Amygdala (tissue), 56 donors: ENCODE measurements at regions not wholly inside any gene's neighbourhood (a gene's known extent, or its start where the extent isn't known, plus 50 kb on each side); places are given as distances from the start of the nearest gene placed in this dataset.

ENCODE experiments used
- DNase-seq, 56 donors: peaks; one replicate each; lab custom pipeline; 2025; lab: John Stamatoyannopoulos, UW

DNA sequence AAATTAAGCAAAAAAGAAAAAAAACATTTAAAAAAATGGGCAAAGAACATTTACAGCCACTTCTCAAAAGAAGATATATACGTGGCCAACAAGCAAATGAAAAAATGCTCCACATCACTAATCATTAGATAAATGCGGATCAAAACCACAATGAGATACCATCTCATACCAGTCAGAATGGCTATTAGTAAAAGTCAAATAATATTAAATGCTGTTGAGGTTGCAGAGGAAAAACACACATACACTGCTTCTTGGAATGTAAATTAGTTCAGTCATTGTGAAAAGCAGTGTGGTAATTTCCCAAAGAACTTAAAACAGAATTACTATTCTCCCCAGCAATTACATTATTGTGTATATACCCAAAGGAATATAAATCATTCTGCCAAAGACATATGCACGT lies 1189.0 kb downstream of the PCDH18 start:
- no peak for DNase-seq

DNA sequence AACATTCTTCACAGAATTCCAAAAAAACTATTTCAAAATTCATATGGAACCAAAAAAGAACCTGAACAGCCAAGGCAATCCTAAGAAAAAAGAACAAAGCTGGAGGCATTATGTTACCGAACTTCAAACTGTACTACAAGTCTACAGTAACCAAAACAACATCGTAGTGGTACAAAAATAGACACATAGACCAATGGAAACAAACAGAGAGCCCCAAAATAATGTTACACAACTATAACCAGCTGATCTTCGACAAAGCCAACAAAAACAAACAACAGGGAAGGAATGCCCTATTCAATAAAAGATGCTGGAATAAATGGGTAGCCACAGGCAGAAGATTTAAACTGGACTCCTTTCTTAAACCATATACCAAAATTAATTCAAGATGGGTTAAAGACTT lies 1189.6 kb downstream of the PCDH18 start:
- DNase-seq = no peak

DNA sequence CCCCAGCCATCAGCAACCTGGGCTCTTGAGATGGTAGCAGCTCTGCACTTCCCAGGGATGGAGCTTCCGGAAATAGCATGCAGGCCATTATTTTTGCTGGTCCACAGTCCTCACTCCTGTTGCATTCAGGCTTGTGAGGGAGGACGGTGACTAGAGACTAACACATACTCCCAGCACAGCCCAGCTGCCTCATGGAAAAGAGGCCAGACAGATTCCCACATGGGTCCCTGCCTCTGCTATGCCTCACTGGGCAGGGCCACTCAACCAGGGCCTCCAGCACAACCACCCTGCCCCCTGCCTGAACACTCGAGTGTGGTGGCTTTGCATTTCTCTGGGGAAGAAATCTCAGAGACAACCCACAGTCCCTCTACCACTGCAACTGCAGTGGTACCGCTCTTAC lies 1195.1 kb downstream of the PCDH18 start:
- no peak for DNase-seq

DNA sequence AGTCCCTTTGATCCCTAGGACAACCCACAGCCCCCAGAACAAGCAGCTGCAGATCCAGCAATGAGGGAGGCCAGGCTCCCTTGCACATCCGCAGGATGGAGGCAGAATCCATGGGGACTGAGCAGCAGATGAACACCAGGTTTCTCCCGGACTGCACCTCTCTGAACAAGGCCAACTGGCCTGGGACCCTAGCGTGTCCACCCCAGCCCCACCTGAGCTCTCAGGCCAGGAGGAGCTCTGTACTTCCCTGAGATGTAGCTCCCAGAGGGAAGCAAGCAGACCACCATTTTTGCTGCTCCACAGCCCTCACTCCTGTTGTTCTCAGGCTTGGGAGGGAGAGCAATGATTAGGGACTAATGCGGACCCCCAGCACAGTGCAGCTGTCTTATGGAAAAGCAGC lies 1195.8 kb downstream of the PCDH18 start:
- DNase-seq = no peak

DNA sequence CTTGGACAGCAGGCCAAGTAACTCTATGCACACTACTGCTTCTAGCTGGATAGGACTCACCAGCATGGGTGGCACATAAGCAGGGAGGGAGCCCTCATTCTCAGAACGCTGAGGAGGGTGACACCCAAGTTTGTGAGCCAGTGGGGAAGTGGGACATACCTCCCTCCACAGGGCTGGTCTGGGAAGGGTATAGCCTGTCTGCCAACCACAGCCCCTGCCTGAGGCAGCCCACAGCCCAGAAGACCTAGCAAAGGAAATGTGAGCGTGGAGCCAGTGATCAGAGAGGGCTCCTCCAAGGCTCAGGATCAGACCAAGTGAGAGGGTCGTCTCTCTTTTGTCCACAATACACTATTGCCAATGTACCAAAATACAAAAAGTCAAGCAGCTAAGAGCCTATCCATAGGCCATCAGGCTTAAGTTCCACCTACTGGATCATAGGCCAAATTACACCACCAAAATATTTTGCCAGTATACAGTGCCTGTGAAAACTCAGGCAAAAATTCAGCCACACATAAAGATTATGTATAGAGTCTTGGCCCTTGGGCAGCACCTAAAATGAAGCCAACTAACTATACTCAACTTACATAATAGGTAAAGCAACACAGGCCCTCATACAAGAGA lies 1203.1 kb downstream of the PCDH18 start:
- no peak for DNase-seq

DNA sequence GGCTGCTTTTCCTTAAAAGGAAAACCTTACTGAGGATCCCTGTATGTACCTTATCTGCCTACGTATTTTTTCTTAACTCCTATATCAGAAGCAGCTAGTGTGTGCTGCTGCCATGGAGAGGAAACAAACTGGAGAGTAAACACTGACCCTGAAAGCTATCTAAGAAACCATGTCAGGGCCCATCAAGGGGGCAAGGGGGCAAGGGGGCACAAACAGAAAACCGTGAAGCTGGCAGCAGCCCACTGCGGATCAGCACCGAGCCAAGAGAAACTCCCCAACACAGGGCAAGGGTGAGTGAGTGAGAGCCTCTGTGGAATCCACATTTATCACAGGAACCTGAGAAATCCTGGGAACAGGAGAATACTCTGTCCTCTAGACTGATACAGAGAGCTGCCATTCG lies 1204.2 kb downstream of the PCDH18 start:
- DNase-seq = no peak

DNA sequence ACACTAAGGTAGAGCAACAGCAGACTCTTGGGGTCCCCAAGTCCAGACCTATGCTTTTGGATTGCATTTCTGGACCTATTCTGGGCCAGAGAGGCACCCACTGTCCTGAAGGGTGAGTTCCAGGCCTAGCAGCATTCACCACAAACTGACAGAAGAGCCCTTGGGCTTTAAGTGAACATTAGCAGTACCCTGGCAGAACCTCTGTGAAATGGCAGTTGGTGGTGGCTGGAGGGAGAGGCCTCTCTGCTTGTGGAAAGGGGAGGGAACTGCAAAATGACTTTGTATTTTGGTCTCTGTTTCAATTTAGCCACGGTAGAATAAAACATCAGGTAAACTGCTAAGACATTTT lies 1211.9 kb downstream of the PCDH18 start:
- DNase-seq = no peak

DNA sequence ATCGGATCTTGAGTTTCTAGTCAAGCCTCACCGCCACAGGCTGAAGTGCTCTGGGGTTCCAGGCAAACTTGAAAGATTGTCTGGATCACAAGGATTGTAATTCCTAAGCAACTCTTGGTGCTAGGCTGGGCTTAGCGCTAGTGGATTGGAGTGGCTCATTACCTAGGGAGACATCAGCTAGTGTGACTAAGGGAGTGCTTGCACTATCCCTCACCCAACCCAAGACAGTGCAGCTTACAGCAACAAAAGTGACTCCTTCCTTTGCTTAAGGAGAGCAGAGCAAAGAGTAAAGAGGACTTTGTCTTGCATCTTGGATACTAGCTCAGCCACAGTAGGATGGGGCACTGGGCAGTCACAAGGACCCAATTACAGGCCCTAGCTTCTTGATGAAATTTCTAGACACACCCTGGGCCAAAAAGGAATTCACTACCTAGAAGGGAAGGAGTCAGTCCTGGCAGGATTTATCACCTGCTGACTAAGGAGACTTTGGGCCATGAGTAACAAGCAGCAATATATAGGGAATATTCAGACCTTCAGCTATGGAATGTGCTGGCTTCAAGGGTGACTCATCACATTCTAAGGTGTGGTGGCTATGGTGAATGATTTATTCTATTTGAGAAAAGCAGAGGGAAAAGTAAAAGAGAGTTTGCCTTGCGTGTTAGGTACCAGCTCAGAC lies 1212.4 kb downstream of the PCDH18 start:
- no peak for DNase-seq

DNA sequence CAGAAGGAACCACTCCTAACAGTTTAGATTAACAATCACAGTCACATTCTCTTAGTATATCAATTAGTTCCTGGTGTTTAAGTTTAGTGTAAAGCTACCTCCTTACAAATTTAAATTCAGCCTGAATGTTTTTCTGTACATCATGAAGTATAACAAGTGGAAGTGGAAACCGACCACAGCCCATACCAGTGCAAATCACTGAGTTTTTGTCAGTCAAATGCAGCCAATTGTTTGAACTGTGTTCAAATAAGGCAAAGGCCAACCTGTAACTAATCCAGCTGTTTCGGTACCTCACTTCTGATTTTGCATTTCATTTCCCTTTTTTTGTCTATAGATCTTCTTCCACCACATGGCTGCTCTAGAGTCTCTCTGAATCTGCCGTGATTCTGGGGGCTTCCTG lies 1215.3 kb downstream of the PCDH18 start:
- DNase-seq = no peak

DNA sequence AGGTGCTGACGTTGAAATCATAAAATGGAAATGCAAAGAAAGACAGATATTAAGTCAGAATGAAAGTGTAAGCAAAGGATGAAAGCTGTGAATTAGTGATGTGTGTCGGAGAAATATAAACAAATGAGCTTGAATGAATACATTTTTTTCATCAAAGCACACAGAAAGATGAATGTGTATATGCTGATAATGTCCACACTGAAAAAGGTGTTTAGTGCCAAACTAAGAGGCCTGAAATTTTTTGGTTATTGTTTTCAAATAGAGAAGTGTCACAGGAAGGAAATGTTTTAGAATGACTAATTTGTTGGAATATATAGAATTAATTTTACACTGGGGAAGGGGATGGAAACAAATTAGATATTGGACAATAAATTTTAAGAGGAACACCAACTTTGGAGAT lies 1217.6 kb downstream of the PCDH18 start:
- DNase-seq = no peak

DNA sequence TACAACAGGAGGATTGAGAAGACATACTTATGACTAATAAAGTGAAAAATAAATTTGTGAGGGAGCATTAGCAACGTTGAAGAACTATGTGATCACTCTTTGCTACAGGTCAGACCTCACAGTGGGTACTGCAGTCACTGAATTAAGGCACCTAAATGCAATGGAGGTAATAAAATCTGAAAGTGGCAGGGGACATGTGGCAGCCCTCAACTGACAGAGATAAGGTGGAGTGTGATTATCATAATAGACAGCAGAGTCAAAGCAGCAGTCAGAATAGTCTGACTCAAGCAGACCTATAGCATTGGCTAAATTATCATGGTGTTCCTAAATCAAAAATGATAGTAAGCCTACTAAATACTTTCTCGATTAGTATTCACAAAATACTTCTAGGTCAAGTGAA lies 1220.5 kb downstream of the PCDH18 start:
- no peak for DNase-seq

DNA sequence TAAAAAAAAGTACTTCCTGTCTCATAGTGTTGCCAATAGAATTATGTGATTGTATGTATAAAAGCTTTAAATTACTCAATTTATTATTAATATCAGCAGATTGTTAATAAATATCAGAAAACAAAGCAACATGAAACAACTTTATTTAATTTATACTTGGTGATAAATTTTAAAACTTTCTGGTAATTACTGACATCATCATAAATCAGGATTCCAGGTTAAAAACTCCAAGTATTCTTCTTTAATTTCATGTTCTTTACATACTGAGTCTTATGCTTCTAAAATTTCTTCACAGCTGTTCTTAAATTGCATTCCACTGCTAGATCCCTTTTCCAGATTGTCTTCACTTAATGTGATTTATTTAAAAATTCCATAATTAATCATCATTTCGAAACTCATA lies 1224.5 kb downstream of the PCDH18 start:
- DNase-seq = no peak

DNA sequence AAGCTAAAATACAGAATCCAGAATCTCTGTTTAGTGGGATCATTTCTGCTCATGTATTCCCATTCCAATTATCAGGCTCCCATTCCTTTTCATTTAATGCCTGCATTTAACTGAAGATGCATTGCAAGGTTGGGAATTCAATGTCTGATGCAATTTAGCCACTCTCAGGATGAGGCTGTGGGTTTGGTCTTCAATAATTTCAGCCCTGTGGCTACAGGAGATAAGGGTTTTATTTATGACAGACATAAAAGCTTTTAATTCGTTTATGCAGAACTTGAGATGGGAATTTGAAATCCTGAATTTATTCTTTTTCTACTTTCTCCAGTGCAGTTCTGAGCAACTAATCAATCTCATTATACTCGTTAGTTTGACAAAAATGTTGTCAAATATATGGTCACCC lies 1225.9 kb downstream of the PCDH18 start:
- DNase-seq = no peak

DNA sequence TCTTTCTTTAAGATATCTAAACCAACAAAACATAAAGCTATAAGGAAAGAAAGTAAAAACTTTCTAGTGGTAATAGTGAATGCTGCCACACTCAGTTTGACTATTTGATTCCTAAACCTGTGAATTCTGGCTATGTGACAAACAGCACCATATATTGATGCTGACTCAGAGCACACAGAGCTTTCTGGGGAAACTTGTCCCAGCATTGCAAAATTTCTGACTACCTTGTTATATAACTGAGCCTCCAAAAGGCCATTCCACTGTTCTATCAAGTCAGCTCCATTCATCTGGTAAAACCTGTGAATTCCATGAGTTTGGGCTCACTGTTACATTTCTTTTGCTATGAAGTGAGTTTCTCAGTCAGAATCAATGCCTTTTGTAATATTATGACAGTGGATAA lies 1229.7 kb downstream of the PCDH18 start:
- DNase-seq = no peak

DNA sequence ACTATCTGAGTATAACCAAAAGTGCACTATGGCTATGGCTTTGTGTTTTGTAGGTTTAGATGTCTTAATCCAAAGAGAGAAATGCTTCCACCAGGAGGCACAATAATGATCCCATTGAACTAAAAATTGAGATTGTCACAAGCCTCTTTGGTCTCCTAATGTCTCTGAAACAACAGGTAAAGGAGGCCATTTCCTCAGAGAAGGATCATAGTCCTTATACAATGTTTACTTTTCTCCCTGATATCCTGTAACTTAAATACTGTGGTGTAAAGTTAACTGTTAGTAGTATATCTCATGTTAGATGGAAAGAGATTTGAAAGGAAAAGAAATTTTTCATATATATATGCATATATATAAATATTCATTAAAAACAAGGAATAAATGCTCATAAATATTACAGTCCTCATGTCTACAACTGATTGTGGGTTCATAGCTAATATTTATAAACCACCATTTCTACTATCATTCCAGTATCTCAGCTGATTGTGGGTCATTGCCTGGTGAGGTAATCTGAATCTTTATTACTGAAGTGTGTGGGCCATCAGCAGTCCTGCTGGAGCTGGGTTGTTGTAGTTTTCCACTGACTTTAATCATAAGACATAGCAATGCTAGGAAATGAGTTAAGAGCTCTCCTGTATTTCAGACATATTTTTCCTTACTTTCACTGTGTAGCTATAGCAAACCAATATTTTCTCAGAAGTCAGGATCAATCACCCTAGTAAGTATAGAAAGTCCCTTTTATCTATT lies 1230.4 kb downstream of the PCDH18 start:
- DNase-seq = no peak

DNA sequence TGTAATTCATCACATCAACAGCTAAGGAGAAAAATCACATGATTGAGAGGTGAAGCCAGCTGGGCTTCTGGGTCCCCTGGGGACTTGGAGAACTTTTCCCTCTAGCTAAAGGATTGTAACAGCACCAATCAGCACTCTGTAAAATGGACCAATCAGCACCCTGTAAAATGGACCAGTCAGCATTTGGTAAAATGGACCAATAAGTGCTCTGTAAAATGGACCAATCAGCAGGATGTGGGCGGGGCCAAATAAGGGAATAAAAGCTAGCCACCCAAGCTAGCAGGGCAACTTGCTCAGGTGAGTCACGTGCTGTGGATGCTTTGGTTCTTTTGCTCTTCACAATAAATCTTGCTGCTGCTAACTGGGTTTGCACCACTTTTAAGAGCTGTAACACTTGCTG lies 1248.3 kb downstream of the PCDH18 start:
- DNase-seq = no peak

DNA sequence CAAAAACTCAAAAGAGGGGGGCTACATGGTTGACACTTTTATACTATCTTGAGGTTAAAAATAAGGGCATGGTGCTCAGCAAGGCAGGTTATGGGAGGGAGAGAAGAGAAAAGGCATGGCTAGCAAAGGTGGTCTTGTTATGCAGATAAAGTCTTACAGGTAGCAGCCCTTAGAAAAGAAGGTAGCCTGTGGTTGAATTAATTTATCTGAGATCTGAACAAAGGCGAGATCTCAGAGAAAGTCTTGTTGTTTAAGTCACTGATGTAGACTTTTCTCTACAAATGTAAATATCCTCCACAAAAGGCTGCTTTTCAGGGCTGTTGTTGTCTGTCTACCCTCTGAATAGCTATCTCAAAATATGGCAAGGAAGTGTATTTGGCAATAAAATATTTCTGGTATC lies 1250.4 kb downstream of the PCDH18 start:
- no peak for DNase-seq

DNA sequence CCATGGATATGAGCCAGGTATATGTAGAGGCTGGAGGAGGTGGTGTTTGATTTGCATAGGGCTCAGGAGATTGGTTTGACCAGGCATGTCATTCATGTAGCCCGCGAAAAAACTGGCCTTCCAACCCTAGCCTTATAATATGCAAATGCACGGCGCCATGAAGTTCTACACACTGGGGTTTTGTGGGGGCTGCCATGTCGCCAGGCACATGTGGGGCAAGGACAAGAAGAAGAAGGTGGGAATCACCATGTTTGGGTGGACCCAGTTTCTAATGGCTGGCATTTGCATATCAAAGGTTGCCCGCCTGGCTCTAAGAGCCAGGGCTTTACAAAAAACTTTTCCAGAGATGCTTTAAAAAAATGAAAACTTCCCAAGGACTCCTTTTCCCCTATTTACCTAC lies 1251.0 kb downstream of the PCDH18 start:
- no peak for DNase-seq

DNA sequence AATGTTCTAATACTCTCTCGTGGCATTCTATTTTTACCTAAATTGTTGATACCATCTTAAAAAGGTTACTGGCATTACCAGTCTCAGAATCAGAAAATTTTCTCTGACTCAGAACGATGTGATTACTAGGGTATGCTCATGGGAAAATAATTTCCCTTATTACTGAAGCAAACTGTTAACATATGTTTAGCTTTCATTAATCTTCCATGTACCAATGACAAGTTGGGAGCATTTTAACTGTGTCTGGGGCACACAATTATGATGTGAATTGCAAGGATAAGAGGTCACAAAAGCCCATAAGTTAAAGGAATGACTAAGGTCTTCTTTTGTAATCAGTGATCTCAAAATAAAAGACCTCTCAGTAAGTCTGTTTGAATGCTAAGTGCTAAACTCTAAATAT lies 1254.6 kb downstream of the PCDH18 start:
- DNase-seq = no peak

DNA sequence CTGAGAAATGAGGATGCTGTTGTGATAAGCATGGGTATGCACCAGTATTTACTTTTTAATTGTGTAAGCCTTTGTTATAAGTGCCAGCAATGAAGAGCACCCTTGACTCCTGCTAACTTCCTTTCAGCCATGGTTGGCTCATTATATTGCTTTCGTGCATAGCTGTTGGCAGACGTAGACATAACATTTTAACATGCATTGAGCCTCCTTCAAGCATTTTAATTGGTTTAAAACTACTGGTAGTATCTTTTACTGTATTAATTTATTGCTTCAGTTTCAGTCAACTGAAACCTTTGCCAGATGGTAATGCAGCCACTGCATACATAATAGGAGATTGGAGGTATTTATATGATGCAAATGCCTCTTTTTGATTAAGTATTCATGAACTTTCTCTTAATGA lies 1285.4 kb downstream of the PCDH18 start:
- DNase-seq = no peak

DNA sequence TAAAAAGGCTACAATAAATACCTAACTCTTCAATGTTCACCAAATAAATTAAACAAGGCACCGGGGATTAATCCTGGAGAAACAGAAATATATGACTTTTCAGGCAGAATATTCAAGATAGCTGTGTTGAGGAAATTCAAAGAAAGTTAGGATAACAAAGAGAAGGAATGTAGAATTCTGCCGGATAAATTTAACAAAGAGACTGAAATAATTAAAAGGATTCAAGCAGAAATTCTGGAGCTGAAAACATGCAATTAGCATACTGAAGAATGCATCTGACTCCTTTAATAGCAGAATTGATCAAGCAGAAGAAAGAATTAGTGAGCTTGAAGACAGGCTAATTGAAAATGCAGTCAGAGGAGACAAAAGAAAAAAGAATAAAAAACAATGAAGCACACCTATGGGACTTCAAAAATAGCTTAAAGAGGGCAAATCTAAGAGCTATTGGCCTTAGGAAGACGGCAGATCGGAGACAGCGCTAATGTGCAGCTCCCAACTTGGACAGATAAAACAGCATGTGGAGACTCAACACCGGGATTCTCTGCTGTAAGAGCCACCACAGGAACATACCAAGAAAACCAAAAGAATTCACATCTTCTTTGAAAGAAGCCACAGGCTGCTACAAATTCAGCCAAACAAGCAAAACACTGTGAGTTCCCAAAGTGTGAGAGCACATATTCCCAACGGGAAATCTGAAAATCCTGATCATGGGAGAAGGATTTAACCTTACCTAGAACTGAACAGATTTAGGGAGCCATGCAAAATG lies 1290.9 kb downstream of the PCDH18 start:
- no peak for DNase-seq
